ENCODE measurements at regions not wholly inside any gene's neighbourhood (a gene's known extent, or its start where the extent isn't known, plus 50 kb on each side); places are given as distances from the start of the nearest gene placed in this dataset.
A peak's percentile ranks its signal among the peaks of the same experiment; 100 is the strongest.

- no peak overlapping the region for H3K9ac ChIP-seq (ENCODE audit: low read depth, low read length)
- no peaks in the 10 kb centered on the region for H3K36me3 ChIP-seq (ENCODE audit: insufficient read depth, low read length)
- no peaks in the 10 kb centered on the region for H3K27me3 ChIP-seq (ENCODE audit: control insufficient read depth, insufficient read depth, low read length)
Measured at GRCh38 chr4:130534651-130535050, 1438.7 kb downstream of the C4orf33 start.

GRCh38 chr4:130542953-130543352 is 1447.0 kb downstream of the C4orf33 start:
- no peak overlapping the region for H3K4me2 ChIP-seq (ENCODE audit: low read length)
- H3K36me3 ChIP-seq (ENCODE audit: insufficient read depth, low read length), result no peaks in the 10 kb centered on the region
- no peaks in the 10 kb centered on the region for H3K9me3 ChIP-seq (replicated peaks; ENCODE audit: low read length)
- H3K4me3 ChIP-seq (ENCODE audit: low read length), result no peak overlapping the region
- no peaks in the 10 kb centered on the region for H3K27me3 ChIP-seq (ENCODE audit: control insufficient read depth, insufficient read depth, low read length)
- no peak overlapping the region for H3K9ac ChIP-seq (ENCODE audit: low read depth, low read length)
- H3K4me1 ChIP-seq (ENCODE audit: control insufficient read depth, insufficient read depth, low read length), result no peaks in the 10 kb centered on the region

More at GRCh38 chr4:130534651-130535050, 1438.7 kb downstream of the C4orf33 start:
- Histone ChIP-seq H3K9me3 (replicated peaks; ENCODE audit: low read length) (no peaks in the 10 kb centered on the region), H3K4me1 (ENCODE audit: control insufficient read depth, insufficient read depth, low read length) (no peaks in the 10 kb centered on the region), H3K4me2 (ENCODE audit: low read length) (no peak overlapping the region), H3K4me3 (ENCODE audit: low read length) (no peak overlapping the region)

GRCh38 chr4:130545171-130545570 is 1449.2 kb downstream of the C4orf33 start:
- Histone ChIP-seq H3K36me3 (ENCODE audit: insufficient read depth, low read length) (no peaks in the 10 kb centered on the region), H3K4me2 (ENCODE audit: low read length) (no peak overlapping the region), H3K9ac (ENCODE audit: low read depth, low read length) (no peak overlapping the region), H3K9me3 (replicated peaks; ENCODE audit: low read length) (no peaks in the 10 kb centered on the region), H3K4me1 (ENCODE audit: control insufficient read depth, insufficient read depth, low read length) (no peaks in the 10 kb centered on the region), H3K27me3 (ENCODE audit: control insufficient read depth, insufficient read depth, low read length) (no peaks in the 10 kb centered on the region), H3K4me3 (ENCODE audit: low read length) (no peak overlapping the region)

- H3K9me3 ChIP-seq (replicated peaks; ENCODE audit: low read length), result no peaks in the 10 kb centered on the region
- H3K4me1 ChIP-seq (ENCODE audit: control insufficient read depth, insufficient read depth, low read length), result no peaks in the 10 kb centered on the region
- no peaks in the 10 kb centered on the region for H3K36me3 ChIP-seq (ENCODE audit: insufficient read depth, low read length)
- H3K4me3 ChIP-seq (ENCODE audit: low read length), result no peak overlapping the region
- no peak overlapping the region for H3K4me2 ChIP-seq (ENCODE audit: low read length)
- no peak overlapping the region for H3K9ac ChIP-seq (ENCODE audit: low read depth, low read length)
- H3K27me3 ChIP-seq (ENCODE audit: control insufficient read depth, insufficient read depth, low read length), result no peaks in the 10 kb centered on the region
Measured at GRCh38 chr4:130545596-130545995, 1449.6 kb downstream of the C4orf33 start.

GRCh38 chr4:130559268-130559667 is 1463.3 kb downstream of the C4orf33 start:
- no peaks in the 10 kb centered on the region for H3K36me3 ChIP-seq (ENCODE audit: insufficient read depth, low read length)
- H3K4me2 ChIP-seq (ENCODE audit: low read length), result no peak overlapping the region
- no peaks in the 10 kb centered on the region for H3K9me3 ChIP-seq (replicated peaks; ENCODE audit: low read length)
- H3K9ac ChIP-seq (ENCODE audit: low read depth, low read length), result no peak overlapping the region
- H3K4me3 ChIP-seq (ENCODE audit: low read length), result no peak overlapping the region
- no peaks in the 10 kb centered on the region for H3K27me3 ChIP-seq (ENCODE audit: control insufficient read depth, insufficient read depth, low read length)
- H3K4me1 ChIP-seq (ENCODE audit: control insufficient read depth, insufficient read depth, low read length), result no peaks in the 10 kb centered on the region

GRCh38 chr4:130563185-130563888 is 1467.4 kb downstream of the C4orf33 start:
- Histone ChIP-seq H3K36me3 (ENCODE audit: insufficient read depth, low read length) (no peaks in the 10 kb centered on the region), H3K4me2 (ENCODE audit: low read length) (peak overlapping the region; percentile 53), H3K4me1 (ENCODE audit: control insufficient read depth, insufficient read depth, low read length) (no peaks in the 10 kb centered on the region), H3K9me3 (replicated peaks; ENCODE audit: low read length) (no peaks in the 10 kb centered on the region), H3K27me3 (ENCODE audit: control insufficient read depth, insufficient read depth, low read length) (no peaks in the 10 kb centered on the region), H3K4me3 (ENCODE audit: low read length) (peak overlapping the region; percentile 50), H3K9ac (ENCODE audit: low read depth, low read length) (no peak overlapping the region)

- H3K4me3 ChIP-seq (ENCODE audit: low read length), result peak overlapping the region; percentile 50
- no peaks in the 10 kb centered on the region for H3K27me3 ChIP-seq (ENCODE audit: control insufficient read depth, insufficient read depth, low read length)
- H3K4me2 ChIP-seq (ENCODE audit: low read length), result peak overlapping the region; percentile 53
- H3K4me1 ChIP-seq (ENCODE audit: control insufficient read depth, insufficient read depth, low read length), result no peaks in the 10 kb centered on the region
- H3K36me3 ChIP-seq (ENCODE audit: insufficient read depth, low read length), result no peaks in the 10 kb centered on the region
- H3K9me3 ChIP-seq (replicated peaks; ENCODE audit: low read length), result no peaks in the 10 kb centered on the region
- H3K9ac ChIP-seq (ENCODE audit: low read depth, low read length), result no peak overlapping the region
Measured at GRCh38 chr4:130563889-130564418, 1468.0 kb downstream of the C4orf33 start.

GRCh38 chr4:130568746-130569145 is 1472.8 kb downstream of the C4orf33 start:
- H3K36me3 ChIP-seq (ENCODE audit: insufficient read depth, low read length), result no peaks in the 10 kb centered on the region
- H3K9ac ChIP-seq (ENCODE audit: low read depth, low read length), result no peak overlapping the region
- no peaks in the 10 kb centered on the region for H3K27me3 ChIP-seq (ENCODE audit: control insufficient read depth, insufficient read depth, low read length)
- no peak overlapping the region for H3K4me3 ChIP-seq (ENCODE audit: low read length)
- no peak overlapping the region for H3K4me2 ChIP-seq (ENCODE audit: low read length)
- no peaks in the 10 kb centered on the region for H3K9me3 ChIP-seq (replicated peaks; ENCODE audit: low read length)
- H3K4me1 ChIP-seq (ENCODE audit: control insufficient read depth, insufficient read depth, low read length), result no peaks in the 10 kb centered on the region

GRCh38 chr4:130573742-130574141 is 1477.8 kb downstream of the C4orf33 start:
- no peak overlapping the region for H3K9ac ChIP-seq (ENCODE audit: low read depth, low read length)
- H3K4me3 ChIP-seq (ENCODE audit: low read length), result no peak overlapping the region
- no peaks in the 10 kb centered on the region for H3K9me3 ChIP-seq (replicated peaks; ENCODE audit: low read length)
- no peaks in the 10 kb centered on the region for H3K27me3 ChIP-seq (ENCODE audit: control insufficient read depth, insufficient read depth, low read length)
- no peaks in the 10 kb centered on the region for H3K36me3 ChIP-seq (ENCODE audit: insufficient read depth, low read length)
- H3K4me2 ChIP-seq (ENCODE audit: low read length), result no peak overlapping the region
- no peaks in the 10 kb centered on the region for H3K4me1 ChIP-seq (ENCODE audit: control insufficient read depth, insufficient read depth, low read length)

GRCh38 chr4:130574215-130574614 is 1478.3 kb downstream of the C4orf33 start:
- Histone ChIP-seq H3K4me2 (ENCODE audit: low read length) (no peak overlapping the region), H3K27me3 (ENCODE audit: control insufficient read depth, insufficient read depth, low read length) (no peaks in the 10 kb centered on the region), H3K9me3 (replicated peaks; ENCODE audit: low read length) (no peaks in the 10 kb centered on the region), H3K4me3 (ENCODE audit: low read length) (no peak overlapping the region), H3K36me3 (ENCODE audit: insufficient read depth, low read length) (no peaks in the 10 kb centered on the region), H3K9ac (ENCODE audit: low read depth, low read length) (no peak overlapping the region), H3K4me1 (ENCODE audit: control insufficient read depth, insufficient read depth, low read length) (no peaks in the 10 kb centered on the region)

- Histone ChIP-seq H3K4me1 (ENCODE audit: control insufficient read depth, insufficient read depth, low read length) (no peaks in the 10 kb centered on the region), H3K4me2 (ENCODE audit: low read length) (no peak overlapping the region), H3K27me3 (ENCODE audit: control insufficient read depth, insufficient read depth, low read length) (no peaks in the 10 kb centered on the region), H3K9ac (ENCODE audit: low read depth, low read length) (no peak overlapping the region), H3K4me3 (ENCODE audit: low read length) (no peak overlapping the region), H3K9me3 (replicated peaks; ENCODE audit: low read length) (no peaks in the 10 kb centered on the region), H3K36me3 (ENCODE audit: insufficient read depth, low read length) (no peaks in the 10 kb centered on the region)
Measured at GRCh38 chr4:130576218-130576617, 1480.3 kb downstream of the C4orf33 start.

GRCh38 chr4:130591091-130591490 is 1495.1 kb downstream of the C4orf33 start:
- Histone ChIP-seq H3K36me3 (ENCODE audit: insufficient read depth, low read length) (no peaks in the 10 kb centered on the region), H3K9ac (ENCODE audit: low read depth, low read length) (no peak overlapping the region), H3K9me3 (replicated peaks; ENCODE audit: low read length) (no peaks in the 10 kb centered on the region), H3K27me3 (ENCODE audit: control insufficient read depth, insufficient read depth, low read length) (no peaks in the 10 kb centered on the region), H3K4me2 (ENCODE audit: low read length) (no peak overlapping the region), H3K4me3 (ENCODE audit: low read length) (no peak overlapping the region), H3K4me1 (ENCODE audit: control insufficient read depth, insufficient read depth, low read length) (no peaks in the 10 kb centered on the region)
